Uterus (tissue), 3 donors: ENCODE measurements at regions not wholly inside any gene's neighbourhood (a gene's known extent, or its start where the extent isn't known, plus 50 kb on each side); places are given as distances from the start of the nearest gene placed in this dataset.

Source experiments
- DNase-seq, 2 donors: peaks; one replicate each; pipeline ENCODE4 v3.0.0-alpha.2; 2019 to 2020
- H3K27ac ChIP-seq, 2 donors: fragments of 200-600 bp; sonication (generic); 1 replicate in 1 of 2; 2 replicates in 1 of 2; pipeline ENCODE4 v1.5.1; 2016 to 2018
- H3K27me3 ChIP-seq, 2 donors: fragments of 200-600 bp; sonication (generic); one replicate each; pipeline ENCODE4 v1.5.1; 2018 to 2019; ENCODE audit warnings: control low read depth in 1 of 2
- H3K36me3 ChIP-seq, 2 donors: fragments of 200-600 bp; sonication (generic); one replicate each; pipeline ENCODE4 v1.5.1; 2019; ENCODE audit warnings: control low read depth in 1 of 2
- H3K4me1 ChIP-seq, 2 donors: fragments of 200-600 bp; sonication (generic); one replicate each; pipeline ENCODE4 v1.5.1; 2018 to 2019; ENCODE audit warnings: control low read depth in 1 of 2
- H3K4me3 ChIP-seq, 2 donors: fragments of 200-600 bp; sonication (generic); 1 replicate in 1 of 2; 2 replicates in 1 of 2; pipeline ENCODE4 v1.5.1; 2018 to 2019; ENCODE audit warnings: mild to moderate bottlenecking in 1 of 2
- H3K9me3 ChIP-seq, 2 donors: fragments of 200-600 bp; sonication (generic); one replicate each; pipeline ENCODE4 v1.5.1; 2019; ENCODE audit warnings: control low read depth in 1 of 2
- CTCF ChIP-seq, 4 experiments: fragments of 200-600 bp in 2 of 4; fragments of 450-650 bp in 2 of 4; sonication (generic) in 2 of 4; IDR thresholded peaks; one replicate each; pipeline ENCODE4 v1.5.1; 2016 to 2019; ENCODE audit warnings: antibody characterized with exemption in 4 of 4, mild to moderate bottlenecking in 2 of 4, moderate library complexity in 1 of 4
- POLR2A ChIP-seq, 2 donors: fragments of 450-650 bp; IDR thresholded peaks; one replicate each; pipeline ENCODE4 v1.6.1; 2016; ENCODE audit warnings: antibody characterized with exemption in 2 of 2, mild to moderate bottlenecking in 1 of 2, moderate library complexity in 1 of 2
- intact Hi-C: fragments of 100-400 bp; cut with DNase I; formaldehyde crosslinking; loops from one replicate; pipeline ENCODE4 v1.15.1; 2023; ENCODE audit warnings: low total_unique reads
- donor health status: DM: yes; HTN: yes; CAD: no.

- H3K4me1 ChIP-seq = no peaks in the 10 kb centered on the region
- TF ChIP-seq CTCF (IDR thresholded peaks at IDR 0.05) = no peak
- TF ChIP-seq POLR2A (IDR thresholded peaks at IDR 0.05) = no peak
- no peaks in the 10 kb centered on the region for H3K36me3 ChIP-seq
- intact Hi-C loops = no loop called here
- H3K27me3 ChIP-seq = no peaks in the 10 kb centered on the region
- H3K9me3 ChIP-seq = no peaks in the 10 kb centered on the region
- no peak overlapping the region for H3K4me3 ChIP-seq
- DNase-seq = no peak
- H3K27ac ChIP-seq = no peak overlapping the region
These were observed 1233.1 kb downstream of the C4orf33 start for GRCh38 chr4:130329036-130329435.

GRCh38 chr4:130333241-130333759 is 1237.3 kb downstream of the C4orf33 start:
- no peak overlapping the region for H3K4me3 ChIP-seq
- intact Hi-C loops = no loop called here

GRCh38 chr4:130335417-130336194 is 1239.7 kb downstream of the C4orf33 start:
- Histone ChIP-seq H3K27ac (no peak overlapping the region), H3K27me3 (no peaks in the 10 kb centered on the region), H3K9me3 (no peaks in the 10 kb centered on the region), H3K36me3 (no peaks in the 10 kb centered on the region), H3K4me3 (no peak overlapping the region), H3K4me1 (no peaks in the 10 kb centered on the region)
- no peak for DNase-seq
- intact Hi-C loops = no loop called here
- no peak for TF ChIP-seq POLR2A (IDR thresholded peaks at IDR 0.05)

More at GRCh38 chr4:130333241-130333759, 1237.3 kb downstream of the C4orf33 start:
- no peak for TF ChIP-seq CTCF (IDR thresholded peaks at IDR 0.05)
- Histone ChIP-seq H3K4me1 (no peaks in the 10 kb centered on the region), H3K27ac (no peak overlapping the region), H3K9me3 (no peaks in the 10 kb centered on the region), H3K27me3 (no peaks in the 10 kb centered on the region), H3K36me3 (no peaks in the 10 kb centered on the region)
- DNase-seq = no peak

GRCh38 chr4:130336585-130337217 is 1240.7 kb downstream of the C4orf33 start:
- intact Hi-C loops = no loop called here
- no peak overlapping the region for H3K27ac ChIP-seq
- H3K27me3 ChIP-seq = no peaks in the 10 kb centered on the region
- no peak for DNase-seq
- H3K9me3 ChIP-seq = no peaks in the 10 kb centered on the region
- TF ChIP-seq CTCF (IDR thresholded peaks at IDR 0.05) (no peak), POLR2A (IDR thresholded peaks at IDR 0.05) (no peak)
- no peaks in the 10 kb centered on the region for H3K36me3 ChIP-seq
- no peak overlapping the region for H3K4me3 ChIP-seq
- H3K4me1 ChIP-seq = no peaks in the 10 kb centered on the region

GRCh38 chr4:130338851-130339250 is 1242.9 kb downstream of the C4orf33 start:
- TF ChIP-seq CTCF (IDR thresholded peaks at IDR 0.05) (no peak), POLR2A (IDR thresholded peaks at IDR 0.05) (no peak)
- no peak for DNase-seq
- Histone ChIP-seq H3K4me3 (no peak overlapping the region), H3K36me3 (no peaks in the 10 kb centered on the region), H3K4me1 (no peaks in the 10 kb centered on the region), H3K27me3 (no peaks in the 10 kb centered on the region), H3K27ac (no peak overlapping the region), H3K9me3 (no peaks in the 10 kb centered on the region)
- intact Hi-C loops = no loop called here
